Uterus (tissue), 3 donors: ENCODE measurements at regions not wholly inside any gene's neighbourhood (a gene's known extent, or its start where the extent isn't known, plus 50 kb on each side); places are given as distances from the start of the nearest gene placed in this dataset.

Experiments
- DNase-seq, 2 donors: peaks; one replicate each; pipeline ENCODE4 v3.0.0-alpha.2; 2019 to 2020
- H3K27ac ChIP-seq, 2 donors: fragments of 200-600 bp; sonication (generic); 1 replicate in 1 of 2; 2 replicates in 1 of 2; pipeline ENCODE4 v1.5.1; 2016 to 2018
- H3K27me3 ChIP-seq, 2 donors: fragments of 200-600 bp; sonication (generic); one replicate each; pipeline ENCODE4 v1.5.1; 2018 to 2019; ENCODE audit warnings: control low read depth in 1 of 2
- H3K36me3 ChIP-seq, 2 donors: fragments of 200-600 bp; sonication (generic); one replicate each; pipeline ENCODE4 v1.5.1; 2019; ENCODE audit warnings: control low read depth in 1 of 2
- H3K4me1 ChIP-seq, 2 donors: fragments of 200-600 bp; sonication (generic); one replicate each; pipeline ENCODE4 v1.5.1; 2018 to 2019; ENCODE audit warnings: control low read depth in 1 of 2
- H3K4me3 ChIP-seq, 2 donors: fragments of 200-600 bp; sonication (generic); 1 replicate in 1 of 2; 2 replicates in 1 of 2; pipeline ENCODE4 v1.5.1; 2018 to 2019; ENCODE audit warnings: mild to moderate bottlenecking in 1 of 2
- H3K9me3 ChIP-seq, 2 donors: fragments of 200-600 bp; sonication (generic); one replicate each; pipeline ENCODE4 v1.5.1; 2019; ENCODE audit warnings: control low read depth in 1 of 2
- POLR2A ChIP-seq, 2 donors: fragments of 450-650 bp; IDR thresholded peaks; one replicate each; pipeline ENCODE4 v1.6.1; 2016; ENCODE audit warnings: antibody characterized with exemption in 2 of 2, mild to moderate bottlenecking in 1 of 2, moderate library complexity in 1 of 2
- intact Hi-C: fragments of 100-400 bp; cut with DNase I; formaldehyde crosslinking; loops from one replicate; pipeline ENCODE4 v1.15.1; 2023; ENCODE audit warnings: low total_unique reads
- TF ChIP-seq, protein P1 (sequence below), 4 experiments: fragments of 200-600 bp in 2 of 4; fragments of 450-650 bp in 2 of 4; sonication (generic) in 2 of 4; IDR thresholded peaks; one replicate each; pipeline ENCODE4 v1.5.1; 2016 to 2019; ENCODE audit warnings: antibody characterized with exemption in 4 of 4, mild to moderate bottlenecking in 2 of 4, moderate library complexity in 1 of 4
- donor health status: DM: yes; HTN: yes; CAD: no.

DNA sequence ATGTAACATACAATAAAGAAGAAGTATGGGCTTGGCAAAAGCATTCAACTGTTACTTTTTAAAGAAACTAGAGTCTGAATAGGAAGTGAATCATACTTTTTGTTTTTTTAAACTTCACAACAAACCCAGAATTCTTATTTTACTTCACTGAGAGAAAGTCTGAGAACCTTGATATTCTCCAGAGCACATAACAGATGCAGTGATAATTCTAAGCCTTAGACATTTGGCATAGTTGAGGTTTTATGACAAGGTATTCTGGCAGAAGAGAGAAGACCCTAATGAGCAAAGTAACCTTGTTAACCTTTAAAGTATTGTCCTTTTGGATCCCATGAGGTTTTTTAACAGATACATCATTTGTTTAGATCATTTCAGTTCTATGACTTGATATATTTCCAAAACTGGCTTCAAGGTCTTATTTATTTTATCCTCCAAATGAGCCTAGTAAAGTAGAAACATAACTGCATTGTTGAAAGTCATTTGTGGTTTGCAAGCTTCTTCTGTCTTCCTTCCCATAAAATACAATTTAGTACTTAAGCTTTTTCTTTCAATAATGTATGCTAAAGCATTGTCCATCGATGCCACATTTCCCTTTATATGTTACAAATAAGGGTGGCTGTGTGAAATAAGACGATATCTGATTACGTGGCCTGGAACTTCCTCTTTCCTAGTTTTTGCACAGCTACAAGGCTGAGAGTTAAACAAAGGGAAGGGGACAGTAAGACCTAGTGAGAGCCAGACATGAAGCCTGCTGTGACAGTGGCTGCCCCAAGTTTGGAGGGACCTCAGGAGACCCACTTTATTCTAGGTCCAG is 86.1 kb upstream of the ITPRID2 start:
- Histone ChIP-seq H3K36me3 (no peaks in the 10 kb centered on the region), H3K9me3 (no peaks in the 10 kb centered on the region), H3K4me3 (no peak overlapping the region), H3K27me3 (no peaks in the 10 kb centered on the region), H3K27ac (peak overlapping the region; percentile 55 to 74), H3K4me1 (no peaks in the 10 kb centered on the region)
- intact Hi-C loops = no loop called here
- no peak for DNase-seq
- TF ChIP-seq POLR2A (IDR thresholded peaks at IDR 0.05) = no peak
- TF ChIP-seq, protein P1, sequence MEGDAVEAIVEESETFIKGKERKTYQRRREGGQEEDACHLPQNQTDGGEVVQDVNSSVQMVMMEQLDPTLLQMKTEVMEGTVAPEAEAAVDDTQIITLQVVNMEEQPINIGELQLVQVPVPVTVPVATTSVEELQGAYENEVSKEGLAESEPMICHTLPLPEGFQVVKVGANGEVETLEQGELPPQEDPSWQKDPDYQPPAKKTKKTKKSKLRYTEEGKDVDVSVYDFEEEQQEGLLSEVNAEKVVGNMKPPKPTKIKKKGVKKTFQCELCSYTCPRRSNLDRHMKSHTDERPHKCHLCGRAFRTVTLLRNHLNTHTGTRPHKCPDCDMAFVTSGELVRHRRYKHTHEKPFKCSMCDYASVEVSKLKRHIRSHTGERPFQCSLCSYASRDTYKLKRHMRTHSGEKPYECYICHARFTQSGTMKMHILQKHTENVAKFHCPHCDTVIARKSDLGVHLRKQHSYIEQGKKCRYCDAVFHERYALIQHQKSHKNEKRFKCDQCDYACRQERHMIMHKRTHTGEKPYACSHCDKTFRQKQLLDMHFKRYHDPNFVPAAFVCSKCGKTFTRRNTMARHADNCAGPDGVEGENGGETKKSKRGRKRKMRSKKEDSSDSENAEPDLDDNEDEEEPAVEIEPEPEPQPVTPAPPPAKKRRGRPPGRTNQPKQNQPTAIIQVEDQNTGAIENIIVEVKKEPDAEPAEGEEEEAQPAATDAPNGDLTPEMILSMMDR (IDR thresholded peaks at IDR 0.05) = no peak

DNA sequence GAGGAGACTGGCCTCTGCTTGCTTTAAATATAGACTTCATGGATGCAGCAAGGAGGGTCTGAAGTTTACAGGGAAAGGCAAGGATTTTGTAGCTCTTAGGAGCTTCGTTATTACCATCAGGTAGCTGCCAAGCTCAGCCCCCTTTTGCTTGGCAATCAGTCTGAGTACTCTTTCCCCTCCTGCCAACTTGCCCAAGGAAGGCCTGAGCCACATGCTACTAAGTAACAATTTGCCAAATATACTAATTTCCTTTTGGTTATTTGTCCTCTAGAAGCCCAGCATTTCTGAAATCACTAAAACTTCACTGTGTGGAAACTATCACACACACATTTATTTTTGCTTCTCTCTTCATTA is 85.5 kb upstream of the ITPRID2 start:
- Histone ChIP-seq H3K27ac (peak overlapping the region; percentile 55 to 74), H3K36me3 (no peaks in the 10 kb centered on the region), H3K4me3 (no peak overlapping the region), H3K9me3 (no peaks in the 10 kb centered on the region), H3K4me1 (no peaks in the 10 kb centered on the region), H3K27me3 (no peaks in the 10 kb centered on the region)
- no peak for DNase-seq
- intact Hi-C loops = no loop called here
- TF ChIP-seq, protein P1 (IDR thresholded peaks at IDR 0.05) = no peak
- TF ChIP-seq POLR2A (IDR thresholded peaks at IDR 0.05) = no peak

DNA sequence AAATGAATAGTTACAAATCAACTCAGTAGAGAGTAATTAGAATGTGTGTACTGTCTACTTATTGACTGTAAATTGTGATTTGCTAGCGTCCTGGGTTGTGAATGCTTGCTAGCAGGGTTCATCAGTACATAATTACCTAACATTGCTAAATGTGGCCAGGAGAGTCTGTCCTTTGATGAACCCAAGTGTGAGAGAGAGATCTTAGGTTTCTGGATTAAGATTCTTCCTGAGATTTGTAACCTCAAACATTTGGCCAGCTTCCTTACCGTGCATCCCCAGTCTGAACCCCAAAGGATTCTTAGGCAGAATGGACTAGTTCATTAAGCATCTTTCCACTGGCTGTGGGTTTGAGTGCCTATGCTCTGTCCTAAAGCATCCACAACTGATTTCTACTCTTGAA is 84.0 kb upstream of the ITPRID2 start:
- intact Hi-C loops = no loop called here
- Histone ChIP-seq H3K4me1 (no peaks in the 10 kb centered on the region), H3K27me3 (no peaks in the 10 kb centered on the region), H3K9me3 (no peaks in the 10 kb centered on the region), H3K27ac (no peak overlapping the region), H3K36me3 (no peaks in the 10 kb centered on the region), H3K4me3 (no peak overlapping the region)
- DNase-seq = no peak
- TF ChIP-seq, protein P1 (IDR thresholded peaks at IDR 0.05) = no peak
- no peak for TF ChIP-seq POLR2A (IDR thresholded peaks at IDR 0.05)

DNA sequence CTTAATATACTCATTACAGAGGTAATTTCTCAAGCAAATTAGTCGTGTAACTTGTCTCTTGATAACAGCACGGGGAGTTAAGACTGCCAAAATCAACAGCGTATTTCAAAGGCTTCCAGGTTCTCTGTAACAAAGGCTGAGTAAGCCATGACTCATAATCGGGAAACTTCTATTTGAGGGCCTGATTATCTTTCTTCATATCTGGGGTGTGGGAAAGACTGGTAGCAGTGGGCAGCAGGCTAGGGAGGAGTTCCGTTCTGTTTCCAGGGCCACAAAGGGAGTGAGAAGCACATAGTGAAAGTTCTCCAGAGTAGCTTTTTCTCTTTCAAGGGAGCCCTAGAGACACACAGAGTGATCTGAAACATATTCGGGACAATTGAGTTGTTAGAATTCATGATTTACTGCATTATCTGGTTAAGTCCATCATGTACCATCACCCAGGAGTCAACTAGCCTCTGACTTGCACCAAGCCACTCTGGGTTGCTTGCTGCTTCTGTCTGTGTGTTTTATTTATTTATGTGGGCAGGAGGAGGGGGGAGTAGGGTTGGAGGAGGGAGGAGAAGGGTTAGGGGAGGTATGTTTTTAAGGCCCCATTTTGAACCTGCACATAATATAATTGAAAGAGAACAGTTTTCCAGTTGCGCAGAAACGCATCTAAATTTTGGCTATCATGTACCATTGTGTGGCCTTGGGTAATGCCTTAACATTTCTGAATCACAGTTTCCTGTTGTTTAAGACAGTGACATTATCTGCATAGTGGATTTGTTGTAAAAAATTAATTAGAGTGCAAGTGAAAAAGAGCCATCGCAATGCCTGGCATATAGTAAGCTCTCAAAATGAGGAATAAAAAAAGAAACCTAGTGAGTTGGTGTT is 80.5 kb upstream of the ITPRID2 start:
- H3K4me3 ChIP-seq = no peak overlapping the region

More for the DNA sequence above, 80.5 kb upstream of the ITPRID2 start:
- intact Hi-C loops = no loop called here
- Histone ChIP-seq H3K9me3 (no peaks in the 10 kb centered on the region), H3K27ac (peak overlapping the region; percentile 38 to 71), H3K27me3 (no peaks in the 10 kb centered on the region), H3K4me1 (no peaks in the 10 kb centered on the region), H3K36me3 (no peaks in the 10 kb centered on the region)
- TF ChIP-seq, protein P1 (IDR thresholded peaks at IDR 0.05) = no peak
- TF ChIP-seq POLR2A (IDR thresholded peaks at IDR 0.05) = peak in 1 of 2 donors; percentile 27
- DNase-seq = peak in 1 of 2 donors; percentile 39
